GM12878 (cell line): ENCODE measurements at regions not wholly inside any gene's neighbourhood (a gene's known extent, or its start where the extent isn't known, plus 50 kb on each side); places are given as distances from the start of the nearest gene placed in this dataset.
A peak's percentile ranks its signal among the peaks of the same experiment; 100 is the strongest.

ENCODE experiments used
- ATAC-seq: fragments of 200-7000 bp; cut with Tn5 transposase; 3 replicates; pipeline ENCODE4 v1.9.1; 2020; ENCODE audit warnings: mild to moderate bottlenecking, moderate library complexity
- BruUV-seq: library from RNA; stranded (reverse); fragments of 400-500 nt; replicated peaks from 2 replicates; lab custom pipeline; 2021; lab: Mats Ljungman, UMichigan
- CTCF ChIA-PET: fragments of 300-600 bp; sonication (Branson Sonifier 250); formaldehyde crosslinking; extraction: SDS; loops from one replicate; lab custom pipeline; 2021; ENCODE audit warnings: inconsistent platforms; lab: Yijun Ruan, JAX
- POLR2A ChIA-PET: fragments of 350-600 bp; formaldehyde crosslinking; extraction: SDS; loops from one replicate; lab custom pipeline; 2021; ENCODE audit warnings: inconsistent platforms; lab: Charles Lee
- RAD21 ChIA-PET: fragments of 300-600 bp; sonication (Branson Sonifier 250); formaldehyde crosslinking; loops from one replicate; lab custom pipeline; 2023; ENCODE audit warnings: antibody characterized with exemption; ENCODE audit not compliant: unreplicated experiment; lab: Charles Lee
- SMC1A ChIA-PET: fragments of 300-600 bp; sonication (Branson Sonifier 250); formaldehyde crosslinking; loops from one replicate; lab custom pipeline; 2023; ENCODE audit not compliant: unreplicated experiment, uncharacterized antibody; lab: Charles Lee
- DNase-seq: peaks from one replicate; pipeline ENCODE4 v3.0.0-alpha.2; 2011; ENCODE audit warnings: low read depth, low spot score
- FAIRE-seq: peaks from 3 replicates; lab custom pipeline; 2011; peaks lifted over from hg19 to GRCh38; lab: Jason Lieb, UNC
- H2AFZ ChIP-seq: 2 replicates; pipeline ENCODE4 v1.6.0; 2011; ENCODE audit warnings: low read depth, low read length, control low read depth; ENCODE audit not compliant: control insufficient read depth
- H3K27ac ChIP-seq: 2 replicates; pipeline ENCODE4 v1.5.1; 2011; ENCODE audit warnings: control low read depth; ENCODE audit not compliant: control insufficient read depth, insufficient read depth
- H3K27me3 ChIP-seq, 2 experiments: replicated peaks in 1 of 2; 2 replicates each; pipeline versions ENCODE4 v1.6.0 to v1.6.1; 2011; ENCODE audit warnings: low read length in 1 of 2; ENCODE audit not compliant: control insufficient read depth in 2 of 2, insufficient read depth in 2 of 2
- H3K36me3 ChIP-seq, 2 experiments: 2 replicates each; pipeline ENCODE4 v1.5.1; 2011; ENCODE audit warnings: low read length in 1 of 2; ENCODE audit not compliant: control insufficient read depth in 2 of 2, insufficient read depth in 2 of 2
- H3K4me1 ChIP-seq: 2 replicates; pipeline ENCODE4 v1.6.1; 2011; ENCODE audit warnings: mild to moderate bottlenecking, low read length, moderate library complexity, mixed read lengths; ENCODE audit not compliant: control insufficient read depth, insufficient read depth
- H3K4me2 ChIP-seq: 2 replicates; pipeline ENCODE4 v1.6.0; 2011; ENCODE audit warnings: control low read depth; ENCODE audit not compliant: control insufficient read depth, insufficient read depth
- H3K4me3 ChIP-seq: fragments of 200-600 bp; sonication (generic); 2 replicates; pipeline ENCODE4 v1.5.1; 2016
- H3K79me2 ChIP-seq: 2 replicates; pipeline ENCODE4 v1.6.0; 2011; ENCODE audit warnings: low read length; ENCODE audit not compliant: control insufficient read depth, insufficient read depth
- H3K9ac ChIP-seq: 2 replicates; pipeline ENCODE4 v1.8.0; 2011; ENCODE audit warnings: low read length, control low read depth, mixed read lengths; ENCODE audit not compliant: control insufficient read depth, insufficient read depth
- H3K9me3 ChIP-seq: replicated peaks from 3 replicates; pipeline ENCODE4 v1.5.1; 2011; ENCODE audit warnings: mild to moderate bottlenecking, low read length; ENCODE audit not compliant: control insufficient read depth, insufficient read depth
- H4K20me1 ChIP-seq: 2 replicates; pipeline ENCODE4 v1.6.0; 2011; ENCODE audit not compliant: control insufficient read depth, insufficient read depth
- ATF7 ChIP-seq: fragments of 450-650 bp; IDR thresholded peaks from 2 replicates; pipeline ENCODE4 v1.6.1; 2016; ENCODE audit warnings: low read depth, mild to moderate bottlenecking
- CBFB ChIP-seq: IDR thresholded peaks from 2 replicates; pipeline ENCODE4 v1.6.1; 2016; ENCODE audit warnings: antibody characterized with exemption, low read depth
- CHD4 ChIP-seq: fragments of 200-600 bp; sonication (generic); IDR thresholded peaks from 2 replicates; pipeline ENCODE4 v1.6.1; 2016; ENCODE audit warnings: mild to moderate bottlenecking
- DPF2 ChIP-seq: fragments of 450-650 bp; IDR thresholded peaks from 2 replicates; pipeline ENCODE4 v1.6.1; 2017; ENCODE audit warnings: mild to moderate bottlenecking
- HCFC1 ChIP-seq: fragments of 150-350 bp; IDR thresholded peaks from 2 replicates; pipeline ENCODE4 v1.6.1; 2014; ENCODE audit warnings: low read length
- MTA2 ChIP-seq: fragments of 450-650 bp; IDR thresholded peaks from 2 replicates; pipeline ENCODE4 v1.6.1; 2016; ENCODE audit warnings: low read depth, mild to moderate bottlenecking, moderate library complexity
- MTA3 ChIP-seq: IDR thresholded peaks from 2 replicates; pipeline ENCODE4 v1.6.1; 2012; ENCODE audit warnings: low read length, inconsistent platforms, borderline replicate concordance
- NFYB ChIP-seq: IDR thresholded peaks from 2 replicates; pipeline ENCODE4 v1.6.1; 2011; ENCODE audit warnings: low read depth, mild to moderate bottlenecking, low read length, improper control_type of control experiment, moderate library complexity; ENCODE audit not compliant: insufficient read depth
- RELA ChIP-seq: fragments of 450-650 bp; IDR thresholded peaks from 2 replicates; pipeline ENCODE4 v1.8.0; 2014; ENCODE audit warnings: borderline replicate concordance; ENCODE audit not compliant: partially characterized antibody
- SMC3 ChIP-seq: IDR thresholded peaks from 2 replicates; pipeline ENCODE4 v1.6.1; 2011; ENCODE audit warnings: low read length, improper control_type of control experiment, borderline replicate concordance
- SUPT20H ChIP-seq: IDR thresholded peaks from 2 replicates; pipeline ENCODE4 v1.6.1; 2011; ENCODE audit warnings: low read depth, mild to moderate bottlenecking, low read length, moderate library complexity, borderline replicate concordance; ENCODE audit not compliant: control insufficient read depth
- SUZ12 ChIP-seq: fragments of 200-600 bp; sonication (generic); IDR thresholded peaks from one replicate; pipeline ENCODE4 v1.6.1; 2018; ENCODE audit warnings: antibody characterized with exemption, mild to moderate bottlenecking; ENCODE audit not compliant: unreplicated experiment
- ZZZ3 ChIP-seq: IDR thresholded peaks from 2 replicates; pipeline ENCODE4 v1.6.1; 2011; ENCODE audit warnings: low read depth; ENCODE audit not compliant: control insufficient read depth, insufficient read length
- WGBS: methylation state at CpG from one replicate; pipeline ENCODE4 v1.1.6; 2016; ENCODE audit warnings: low lambda C conversion rate; ENCODE audit not compliant: insufficient replicate concordance, insufficient coverage; ENCODE audit errors: missing lambda C conversion rate; 5-methylcytosine and 5-hydroxymethylcytosine counted together
- in situ Hi-C: fragments of 300-500 bp; cut with MboI; formaldehyde crosslinking; loops from 9 replicates; pipeline ENCODE4 v1.14.3; 2018; ENCODE audit warnings: mixed read lengths
- intact Hi-C: fragments of 100-400 bp; cut with micrococcal nuclease; formaldehyde crosslinking; loops from one replicate; pipeline ENCODE4 v1.14.2; 2022; ENCODE audit not compliant: unreplicated experiment
- TF ChIP-seq, protein P1 (sequence below): IDR thresholded peaks from 2 replicates; pipeline ENCODE4 v1.6.1; 2012; ENCODE audit warnings: low read depth, low read length, improper control_type of control experiment
- TF ChIP-seq, protein P2 (sequence below): fragments of 450-650 bp; IDR thresholded peaks from 2 replicates; pipeline ENCODE4 v1.6.1; 2016; ENCODE audit warnings: mild to moderate bottlenecking, moderate library complexity, borderline replicate concordance

DNA sequence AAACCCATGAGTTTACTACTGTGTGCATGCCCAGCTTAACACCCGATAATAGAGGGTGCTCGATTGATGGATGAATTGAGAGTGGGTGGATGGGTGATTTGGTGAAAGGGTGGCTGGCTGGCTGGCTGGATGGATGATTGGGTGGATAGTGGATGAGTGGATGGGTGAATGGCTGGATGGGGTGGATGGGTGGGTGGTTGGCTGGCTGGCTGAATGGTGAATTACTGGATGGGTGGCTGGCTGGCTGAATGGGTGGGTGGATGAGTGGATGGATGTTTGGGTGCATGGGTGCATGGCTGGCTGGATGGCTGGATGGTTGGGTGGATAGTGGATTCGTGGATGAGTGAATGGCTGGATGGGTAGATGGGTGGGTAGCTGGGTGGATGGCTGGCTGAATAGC is 201.1 kb downstream of the IRX1 start (continued):
- no peak for TF ChIP-seq SUPT20H
- TF ChIP-seq DPF2: no peak

DNA sequence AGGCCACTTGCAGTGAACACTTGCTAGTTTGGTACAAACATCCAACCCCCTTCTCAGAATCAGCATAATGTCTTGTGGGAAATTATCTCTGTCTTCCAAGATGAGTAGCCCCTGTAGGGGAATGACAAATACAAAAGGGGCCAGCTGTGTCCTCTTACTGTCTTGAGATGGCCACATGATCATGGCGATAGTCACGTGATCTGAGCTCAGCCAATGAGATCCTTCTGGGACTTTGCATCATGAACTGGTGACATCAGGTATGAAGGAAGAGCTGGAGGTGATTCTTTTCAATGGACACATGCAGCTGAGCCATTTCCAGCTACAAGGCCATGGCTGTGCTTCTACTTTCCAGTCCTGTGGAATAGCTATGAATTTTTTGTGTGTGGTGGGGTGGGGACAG is 206.3 kb downstream of the IRX1 start:
- ATAC-seq: no peak
- no peak overlapping the region for H3K27ac ChIP-seq
- CTCF ChIA-PET: no interaction called here
- 0% methylated on average over 2 of the region's 2 CpGs for WGBS
- H3K4me2 ChIP-seq: no peak overlapping the region
- H3K27me3 ChIP-seq: no peaks in the 10 kb centered on the region
- H3K4me1 ChIP-seq: no peaks in the 10 kb centered on the region
- no peak for DNase-seq
- in situ Hi-C loops: no loop called here
- TF ChIP-seq SUZ12: no peak
- TF ChIP-seq NFYB: peak; percentile 62; the same call in 1 of the 2 replicates
- TF ChIP-seq, protein P1, sequence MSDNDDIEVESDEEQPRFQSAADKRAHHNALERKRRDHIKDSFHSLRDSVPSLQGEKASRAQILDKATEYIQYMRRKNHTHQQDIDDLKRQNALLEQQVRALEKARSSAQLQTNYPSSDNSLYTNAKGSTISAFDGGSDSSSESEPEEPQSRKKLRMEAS: no peak
- no peak for TF ChIP-seq SMC3
- H2AFZ ChIP-seq: no peak overlapping the region
- no peak for FAIRE-seq
- intact Hi-C loops: no loop called here
- no peaks in the 10 kb centered on the region for H3K79me2 ChIP-seq
- H3K9me3 ChIP-seq: no peaks in the 10 kb centered on the region; the same call in 2 of the 3 replicates
- H3K36me3 ChIP-seq: no peaks in the 10 kb centered on the region
- RAD21 ChIA-PET: no interaction called here
- no peak overlapping the region for H3K9ac ChIP-seq
- POLR2A ChIA-PET: no interaction called here
- no peak overlapping the region for H3K4me3 ChIP-seq
- BruUV-seq: no TSS peak
- SMC1A ChIA-PET: no interaction called here
- H4K20me1 ChIP-seq: no peaks in the 10 kb centered on the region

DNA sequence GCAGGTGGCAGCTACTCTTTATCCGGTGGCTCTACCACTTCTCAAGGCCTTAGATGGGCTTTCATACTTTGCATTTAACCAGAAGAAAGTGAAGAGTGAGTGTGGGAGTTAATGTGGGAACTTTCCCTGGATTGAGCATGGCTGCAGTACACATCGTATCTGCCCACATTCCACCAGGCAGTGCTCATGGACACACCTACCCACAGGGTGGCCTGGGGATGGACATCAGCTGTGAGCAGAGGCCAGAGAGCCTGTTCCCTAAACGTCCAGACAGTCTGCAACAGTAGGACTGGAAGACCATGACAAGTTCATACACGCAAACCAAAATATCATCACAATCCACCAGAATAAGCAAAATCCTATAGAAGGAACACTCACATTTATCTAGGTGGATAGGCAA is 213.8 kb downstream of the IRX1 start:
- Histone ChIP-seq H3K27me3 (no peaks in the 10 kb centered on the region), H3K9ac (no peak overlapping the region), H3K9me3 (no peaks in the 10 kb centered on the region; the same call in 2 of the 3 replicates), H3K79me2 (no peaks in the 10 kb centered on the region), H2AFZ (no peak overlapping the region), H3K36me3 (no peaks in the 10 kb centered on the region), H3K4me3 (no peak overlapping the region), H3K4me2 (no peak overlapping the region), H4K20me1 (no peaks in the 10 kb centered on the region), H3K4me1 (no peaks in the 10 kb centered on the region), H3K27ac (no peak overlapping the region)
- RAD21 ChIA-PET: no interaction called here
- no peak for DNase-seq
- CTCF ChIA-PET: no interaction called here
- no peak for FAIRE-seq
- intact Hi-C loops (no loop called here), in situ Hi-C loops (no loop called here)
- BruUV-seq: no TSS peak
- SMC1A ChIA-PET: no interaction called here
- WGBS: 58% methylated on average over 4 of the region's 4 CpGs
- ATAC-seq: no peak
- POLR2A ChIA-PET: no interaction called here
- TF ChIP-seq MTA2 (no peak), RELA (no peak), CBFB (no peak), MTA3 (no peak), CHD4 (no peak), ATF7 (no peak), ZZZ3 (no peak), HCFC1 (no peak)
- TF ChIP-seq, protein P2, sequence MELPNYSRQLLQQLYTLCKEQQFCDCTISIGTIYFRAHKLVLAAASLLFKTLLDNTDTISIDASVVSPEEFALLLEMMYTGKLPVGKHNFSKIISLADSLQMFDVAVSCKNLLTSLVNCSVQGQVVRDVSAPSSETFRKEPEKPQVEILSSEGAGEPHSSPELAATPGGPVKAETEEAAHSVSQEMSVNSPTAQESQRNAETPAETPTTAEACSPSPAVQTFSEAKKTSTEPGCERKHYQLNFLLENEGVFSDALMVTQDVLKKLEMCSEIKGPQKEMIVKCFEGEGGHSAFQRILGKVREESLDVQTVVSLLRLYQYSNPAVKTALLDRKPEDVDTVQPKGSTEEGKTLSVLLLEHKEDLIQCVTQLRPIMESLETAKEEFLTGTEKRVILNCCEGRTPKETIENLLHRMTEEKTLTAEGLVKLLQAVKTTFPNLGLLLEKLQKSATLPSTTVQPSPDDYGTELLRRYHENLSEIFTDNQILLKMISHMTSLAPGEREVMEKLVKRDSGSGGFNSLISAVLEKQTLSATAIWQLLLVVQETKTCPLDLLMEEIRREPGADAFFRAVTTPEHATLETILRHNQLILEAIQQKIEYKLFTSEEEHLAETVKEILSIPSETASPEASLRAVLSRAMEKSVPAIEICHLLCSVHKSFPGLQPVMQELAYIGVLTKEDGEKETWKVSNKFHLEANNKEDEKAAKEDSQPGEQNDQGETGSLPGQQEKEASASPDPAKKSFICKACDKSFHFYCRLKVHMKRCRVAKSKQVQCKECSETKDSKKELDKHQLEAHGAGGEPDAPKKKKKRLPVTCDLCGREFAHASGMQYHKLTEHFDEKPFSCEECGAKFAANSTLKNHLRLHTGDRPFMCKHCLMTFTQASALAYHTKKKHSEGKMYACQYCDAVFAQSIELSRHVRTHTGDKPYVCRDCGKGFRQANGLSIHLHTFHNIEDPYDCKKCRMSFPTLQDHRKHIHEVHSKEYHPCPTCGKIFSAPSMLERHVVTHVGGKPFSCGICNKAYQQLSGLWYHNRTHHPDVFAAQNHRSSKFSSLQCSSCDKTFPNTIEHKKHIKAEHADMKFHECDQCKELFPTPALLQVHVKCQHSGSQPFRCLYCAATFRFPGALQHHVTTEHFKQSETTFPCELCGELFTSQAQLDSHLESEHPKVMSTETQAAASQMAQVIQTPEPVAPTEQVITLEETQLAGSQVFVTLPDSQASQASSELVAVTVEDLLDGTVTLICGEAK: no peak
